Dendritic cell treated with granulocyte-macrophage colony-stimulating factor and Interleukin-4, amounts not matched to agents 40 ng/mL and 50 ng/mL, for 4 days (primary cell): ENCODE measurements at regions not wholly inside any gene's neighbourhood (a gene's known extent, or its start where the extent isn't known, plus 50 kb on each side); places are given as distances from the start of the nearest gene placed in this dataset.
"Not testable (repeated sequence)": the region's sequence is repeated elsewhere in the genome, so short reads cannot be mapped to it uniquely, and the experiment has no call there.

Source experiments
- H3K27ac Mint-ChIP-seq: one replicate; pipeline ENCODE4 v1.8.0; 2022; ENCODE audit warnings: mild to moderate bottlenecking, mixed read lengths
- H3K27me3 Mint-ChIP-seq: one replicate; pipeline ENCODE4 v1.8.0; 2022; ENCODE audit warnings: mild to moderate bottlenecking, mixed read lengths
- H3K36me3 Mint-ChIP-seq: one replicate; pipeline ENCODE4 v1.8.0; 2022; ENCODE audit warnings: low read depth, mixed read lengths
- H3K4me1 Mint-ChIP-seq: one replicate; pipeline ENCODE4 v1.8.0; 2022; ENCODE audit warnings: low read depth, mixed read lengths
- H3K4me3 Mint-ChIP-seq: one replicate; pipeline ENCODE4 v1.8.0; 2022; ENCODE audit warnings: mild to moderate bottlenecking, moderate library complexity, mixed read lengths
- H3K9me3 Mint-ChIP-seq: one replicate; pipeline ENCODE4 v1.8.0; 2022; ENCODE audit warnings: mixed read lengths
- intact Hi-C: fragments of 100-400 bp; cut with micrococcal nuclease; formaldehyde crosslinking; loops from one replicate; pipeline ENCODE4 v1.15.0; 2022

GRCh38 chr5:32942225-32942989, 231.3 kb downstream of the NPR3 start:
- intact Hi-C loops: no loop called here
- Mint-ChIP-seq H3K9me3 (no peaks in the 10 kb centered on the region), H3K27me3 (no peaks in the 10 kb centered on the region), H3K4me1 (peaks cover 6% of the 10 kb centered on the region), H3K27ac (no peak overlapping the region), H3K36me3 (no peaks in the 10 kb centered on the region), H3K4me3 (no peak overlapping the region)

- Mint-ChIP-seq H3K36me3 (no peaks in the 10 kb centered on the region), H3K9me3 (no peaks in the 10 kb centered on the region), H3K4me1 (no peaks in the 10 kb centered on the region), H3K27me3 (no peaks in the 10 kb centered on the region), H3K4me3 (no peak overlapping the region), H3K27ac (no peak overlapping the region)
- intact Hi-C loops: no loop called here
These were observed 238.3 kb downstream of the NPR3 start for GRCh38 chr5:32949286-32949970.

- intact Hi-C loops: no loop called here
These were observed 239.9 kb downstream of the NPR3 start for GRCh38 chr5:32951003-32951402.

GRCh38 chr5:32951878-32952277, 240.8 kb downstream of the NPR3 start:
- intact Hi-C loops: no loop called here
- Mint-ChIP-seq H3K4me3 (no peak overlapping the region), H3K36me3 (no peaks in the 10 kb centered on the region), H3K27ac (no peak overlapping the region), H3K4me1 (no peaks in the 10 kb centered on the region), H3K27me3 (no peaks in the 10 kb centered on the region), H3K9me3 (no peaks in the 10 kb centered on the region)

More at GRCh38 chr5:32951003-32951402, 239.9 kb downstream of the NPR3 start:
- H3K27me3 Mint-ChIP-seq: no peaks in the 10 kb centered on the region
- no peaks in the 10 kb centered on the region for H3K36me3 Mint-ChIP-seq
- H3K4me1 Mint-ChIP-seq: no peaks in the 10 kb centered on the region
- no peak overlapping the region for H3K4me3 Mint-ChIP-seq
- H3K9me3 Mint-ChIP-seq: no peaks in the 10 kb centered on the region
- H3K27ac Mint-ChIP-seq: no peak overlapping the region

- H3K27me3 Mint-ChIP-seq, H3K27ac Mint-ChIP-seq, H3K9me3 Mint-ChIP-seq, H3K36me3 Mint-ChIP-seq, H3K4me3 Mint-ChIP-seq, intact Hi-C loops, H3K4me1 Mint-ChIP-seq: not testable (repeated sequence)
These were observed 241.3 kb downstream of the NPR3 start for GRCh38 chr5:32952421-32952820.

GRCh38 chr5:32953694-32954093, 242.6 kb downstream of the NPR3 start:
- intact Hi-C loops: no loop called here
- Mint-ChIP-seq H3K4me3 (no peak overlapping the region), H3K27ac (no peak overlapping the region), H3K4me1 (no peaks in the 10 kb centered on the region), H3K9me3 (no peaks in the 10 kb centered on the region), H3K27me3 (no peaks in the 10 kb centered on the region), H3K36me3 (no peaks in the 10 kb centered on the region)

- H3K36me3 Mint-ChIP-seq: no peaks in the 10 kb centered on the region
- H3K4me1 Mint-ChIP-seq: no peaks in the 10 kb centered on the region
- no peaks in the 10 kb centered on the region for H3K27me3 Mint-ChIP-seq
- no peak overlapping the region for H3K4me3 Mint-ChIP-seq
- no peak overlapping the region for H3K27ac Mint-ChIP-seq
- intact Hi-C loops: no loop called here
- H3K9me3 Mint-ChIP-seq: no peaks in the 10 kb centered on the region
These were observed 244.7 kb downstream of the NPR3 start for GRCh38 chr5:32955814-32956213.

GRCh38 chr5:32960340-32961058, 249.4 kb downstream of the NPR3 start:
- H3K27me3 Mint-ChIP-seq: no peaks in the 10 kb centered on the region
- no peaks in the 10 kb centered on the region for H3K36me3 Mint-ChIP-seq
- no peak overlapping the region for H3K27ac Mint-ChIP-seq
- no peak overlapping the region for H3K4me3 Mint-ChIP-seq
- no peaks in the 10 kb centered on the region for H3K9me3 Mint-ChIP-seq
- intact Hi-C loops: no loop called here
- no peaks in the 10 kb centered on the region for H3K4me1 Mint-ChIP-seq

GRCh38 chr5:32961059-32961415, 249.9 kb downstream of the NPR3 start:
- Mint-ChIP-seq H3K4me3 (no peak overlapping the region), H3K9me3 (no peaks in the 10 kb centered on the region), H3K4me1 (no peaks in the 10 kb centered on the region), H3K36me3 (no peaks in the 10 kb centered on the region), H3K27me3 (no peaks in the 10 kb centered on the region), H3K27ac (no peak overlapping the region)
- intact Hi-C loops: no loop called here

GRCh38 chr5:32964261-32964660, 253.1 kb downstream of the NPR3 start:
- Mint-ChIP-seq H3K36me3 (no peaks in the 10 kb centered on the region), H3K27me3 (no peaks in the 10 kb centered on the region), H3K9me3 (no peaks in the 10 kb centered on the region), H3K27ac (no peak overlapping the region), H3K4me3 (no peak overlapping the region), H3K4me1 (no peaks in the 10 kb centered on the region)
- intact Hi-C loops: no loop called here

GRCh38 chr5:32973646-32974045, 262.5 kb downstream of the NPR3 start:
- H3K27ac Mint-ChIP-seq: no peak overlapping the region
- H3K4me1 Mint-ChIP-seq: no peaks in the 10 kb centered on the region
- intact Hi-C loops: no loop called here
- no peaks in the 10 kb centered on the region for H3K36me3 Mint-ChIP-seq
- no peaks in the 10 kb centered on the region for H3K27me3 Mint-ChIP-seq
- H3K4me3 Mint-ChIP-seq: no peak overlapping the region
- peaks cover 8% of the 10 kb centered on the region for H3K9me3 Mint-ChIP-seq

GRCh38 chr5:32975656-32976375, 264.7 kb downstream of the NPR3 start:
- Mint-ChIP-seq H3K27ac (no peak overlapping the region), H3K27me3 (no peaks in the 10 kb centered on the region), H3K4me1 (no peaks in the 10 kb centered on the region), H3K36me3 (no peaks in the 10 kb centered on the region), H3K9me3 (peaks cover 8% of the 10 kb centered on the region), H3K4me3 (no peak overlapping the region)
- intact Hi-C loops: no loop called here

GRCh38 chr5:32981061-32981460, 269.9 kb downstream of the NPR3 start:
- Mint-ChIP-seq H3K27ac (no peak overlapping the region), H3K9me3 (peaks cover 16% of the 10 kb centered on the region), H3K27me3 (no peaks in the 10 kb centered on the region), H3K4me3 (no peak overlapping the region), H3K4me1 (no peaks in the 10 kb centered on the region), H3K36me3 (no peaks in the 10 kb centered on the region)
- intact Hi-C loops: no loop called here
